Activated naive CD8-positive, alpha-beta T cell treated with anti-CD3 and anti-CD28 coated beads, Interleukin-2, amount 50 U/mL, for 16 hours (primary cell): ENCODE measurements at regions not wholly inside any gene's neighbourhood (a gene's known extent, or its start where the extent isn't known, plus 50 kb on each side); places are given as distances from the start of the nearest gene placed in this dataset.

Experiments
- DNase-seq: peaks from one replicate; pipeline ENCODE4 v3.0.0-alpha.2; 2020; ENCODE audit warnings: low read depth, low spot score

DNA sequence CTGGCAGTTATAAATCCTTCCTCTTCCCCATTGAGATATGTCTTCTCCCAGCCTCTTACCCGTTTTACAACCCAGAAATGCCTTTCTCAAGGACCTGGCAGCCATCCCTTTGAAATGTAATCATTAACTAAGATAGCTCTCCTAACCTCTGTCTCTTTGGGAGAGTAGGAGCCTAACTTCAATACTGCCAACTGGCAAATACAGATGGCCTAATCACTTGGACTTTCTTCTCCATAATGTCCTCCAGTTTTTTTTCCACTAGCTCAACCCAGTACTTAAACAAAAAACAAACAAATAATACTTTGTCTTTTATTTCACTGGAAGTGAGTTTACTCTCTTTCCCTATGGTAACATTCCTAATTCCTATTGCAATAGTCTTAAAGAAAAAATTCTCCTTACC is 1391.1 kb downstream of the SUCLG1 start:
- no peak for DNase-seq

DNA sequence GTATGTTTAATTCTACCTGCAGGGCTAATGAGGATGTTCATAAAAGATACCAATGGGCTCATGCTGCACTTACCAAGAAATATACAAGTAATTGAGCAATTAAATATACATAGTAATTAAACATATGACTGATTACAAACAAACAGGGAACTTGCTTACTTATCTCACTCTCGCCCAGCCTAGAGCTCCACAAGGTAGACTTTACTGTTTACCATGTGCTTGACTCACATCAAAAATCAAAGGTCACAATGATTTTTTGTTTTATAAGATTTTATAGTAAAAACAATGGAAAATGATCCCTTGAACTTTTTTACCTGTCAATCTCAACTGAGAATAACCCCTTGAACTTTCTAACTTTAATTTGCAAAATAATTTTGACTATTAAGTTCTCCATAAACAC is 1395.1 kb downstream of the SUCLG1 start:
- no peak for DNase-seq

DNA sequence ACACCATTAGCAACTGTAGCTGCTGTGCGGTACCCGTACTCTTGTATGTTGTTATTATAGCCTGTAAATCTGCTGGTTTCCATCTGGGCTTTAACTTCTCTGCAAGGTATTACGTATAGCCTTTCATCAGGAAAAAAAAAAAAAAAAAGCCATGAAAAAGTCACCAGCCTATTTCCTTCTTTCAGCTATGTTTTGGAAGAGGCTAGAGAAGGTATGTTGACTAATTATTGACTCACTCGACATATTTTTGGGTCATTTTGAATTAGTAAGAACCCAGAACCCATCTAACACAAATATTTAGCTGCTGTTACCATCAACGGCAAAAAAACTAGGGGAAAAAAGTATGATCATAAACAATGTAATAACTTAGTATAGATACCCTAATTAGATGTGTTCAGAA is 1395.6 kb downstream of the SUCLG1 start:
- DNase-seq, result no peak

DNA sequence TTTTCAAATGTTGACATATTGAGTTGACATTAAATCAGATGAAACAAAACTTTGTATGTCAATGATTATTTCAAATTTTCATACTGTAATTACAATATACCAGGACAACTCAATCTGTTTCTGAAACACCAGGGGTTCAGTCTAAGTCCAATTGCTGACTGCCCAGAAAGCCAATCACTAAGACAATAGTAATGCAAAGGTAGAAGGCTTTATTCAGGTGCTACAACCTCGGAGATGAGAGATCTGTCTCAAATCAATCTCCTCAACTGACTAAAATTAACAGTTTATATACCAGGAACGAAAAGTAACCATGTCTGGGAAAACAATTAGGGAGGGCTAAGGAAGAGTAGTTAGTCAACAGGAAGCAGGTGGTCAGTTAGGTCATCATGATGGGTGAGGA is 1400.4 kb downstream of the SUCLG1 start:
- DNase-seq, result no peak

DNA sequence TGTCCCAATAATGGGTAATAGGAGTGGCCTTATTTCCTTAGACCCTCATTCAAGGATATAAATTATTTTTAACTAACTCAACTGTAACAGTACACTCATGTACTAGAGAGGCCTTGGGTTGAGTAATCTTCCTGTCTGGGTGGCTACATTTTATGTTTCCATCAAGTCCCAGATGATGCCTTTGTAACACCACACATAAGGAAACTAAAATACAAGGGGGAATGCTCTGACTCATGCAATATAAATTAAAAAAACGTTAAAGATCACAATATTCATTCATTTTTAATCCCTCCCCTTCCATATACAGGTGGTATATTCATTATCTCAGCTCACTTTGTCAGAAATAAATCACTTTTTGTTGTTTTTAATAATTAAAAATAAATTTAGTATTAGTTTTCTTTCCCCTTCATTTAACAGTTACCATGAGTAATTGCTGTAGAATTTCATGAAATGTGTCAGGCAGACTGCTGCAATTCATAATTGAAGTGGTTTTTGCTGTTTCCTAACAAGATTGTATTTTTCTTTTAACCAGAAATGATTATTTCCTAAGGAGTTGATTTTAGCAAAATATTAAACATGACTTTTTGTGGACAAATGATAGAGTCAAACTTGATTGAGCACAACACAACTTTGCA is 1403.6 kb downstream of the SUCLG1 start:
- DNase-seq, result no peak

DNA sequence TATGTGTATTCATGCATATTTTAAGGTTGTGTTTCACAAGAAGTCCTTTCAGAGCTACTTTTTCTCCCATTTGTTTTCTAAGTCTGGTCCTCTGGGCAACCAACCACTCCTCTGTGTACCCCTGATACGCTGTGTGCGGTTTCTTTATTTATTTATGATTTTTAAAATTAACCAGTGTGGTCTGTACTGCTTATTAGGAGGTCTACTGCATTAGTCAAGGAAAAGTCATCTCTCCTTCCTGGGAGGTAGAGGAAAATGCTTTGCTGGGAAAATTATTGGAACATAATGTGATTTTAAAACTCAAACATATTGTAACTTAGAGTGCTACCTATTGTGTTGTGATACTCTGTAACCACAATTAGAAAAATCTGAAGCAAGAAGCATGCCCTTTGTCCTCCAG is 1404.3 kb downstream of the SUCLG1 start:
- no peak for DNase-seq

DNA sequence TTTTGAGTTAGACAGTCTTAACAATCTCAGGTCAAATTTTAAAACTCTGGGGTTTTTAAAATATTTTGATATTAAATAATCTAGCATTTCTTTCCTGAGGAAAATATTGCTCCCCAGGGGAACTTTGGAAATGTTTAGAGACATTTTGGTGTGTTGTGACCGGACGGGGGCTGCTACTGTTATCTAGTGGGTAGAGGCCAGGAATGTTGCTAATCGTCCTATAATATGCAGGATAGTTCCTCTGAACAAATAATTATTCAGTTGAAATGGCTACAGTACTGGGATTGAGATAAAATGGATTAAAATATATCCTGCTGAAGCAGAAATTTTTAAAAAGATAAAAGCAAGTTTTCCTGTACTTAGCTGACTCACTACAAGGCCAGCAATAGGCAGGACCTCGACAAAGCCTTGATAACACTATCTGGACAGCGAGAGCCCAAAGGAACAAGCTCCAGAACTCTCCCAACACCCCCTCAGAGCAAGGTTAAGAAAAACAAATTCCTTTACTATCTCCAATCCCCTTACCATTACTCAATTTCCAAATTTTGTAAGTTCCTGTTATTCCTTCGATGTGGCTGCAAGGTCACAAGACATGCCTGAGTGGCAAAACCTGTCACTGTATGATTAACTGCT is 1407.4 kb downstream of the SUCLG1 start:
- no peak for DNase-seq

DNA sequence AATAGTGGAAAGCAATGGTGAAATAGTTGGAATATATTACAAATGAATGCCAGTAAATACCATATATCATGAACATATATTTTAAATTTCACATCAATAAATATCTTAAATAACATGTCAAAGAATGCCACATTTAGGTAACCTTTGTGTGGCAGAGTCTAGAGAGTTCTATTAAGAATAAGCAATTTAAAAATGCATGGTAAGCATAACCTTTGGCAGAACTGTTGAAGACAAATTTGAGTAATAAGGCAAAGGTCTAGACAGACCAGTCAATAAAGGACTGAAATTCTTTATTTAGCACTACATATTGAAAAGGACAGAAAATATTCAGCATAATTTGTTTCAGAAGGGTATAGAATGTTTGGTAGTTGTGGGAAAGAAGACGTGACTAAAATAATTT is 1417.0 kb downstream of the SUCLG1 start:
- DNase-seq, result no peak

DNA sequence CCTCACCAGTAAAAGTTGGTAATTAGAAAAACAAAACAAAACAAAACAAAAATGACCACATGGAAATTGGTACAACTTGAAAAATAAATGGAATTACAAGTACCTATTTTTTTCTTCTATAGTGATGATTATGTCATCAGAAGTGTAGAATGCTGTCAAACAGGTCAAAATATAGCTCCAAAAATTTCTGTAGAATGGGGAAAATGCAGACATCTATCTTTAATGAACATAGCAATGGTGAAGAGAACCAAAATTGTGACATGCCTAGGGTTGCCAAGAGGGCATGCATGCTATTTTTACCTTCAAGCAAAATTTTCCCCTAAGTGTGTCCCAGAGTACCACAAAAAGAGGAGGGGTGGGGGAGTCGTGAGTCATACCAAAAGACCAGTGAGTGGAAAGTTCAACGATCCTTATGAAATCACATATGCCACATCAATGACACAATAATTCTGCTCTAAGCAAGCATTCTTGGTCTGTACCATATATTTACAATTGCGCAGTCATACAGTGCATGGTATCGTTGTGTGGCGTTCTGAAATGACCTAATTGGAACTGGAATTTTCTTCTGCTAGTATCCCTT is 1436.4 kb downstream of the SUCLG1 start:
- no peak for DNase-seq

DNA sequence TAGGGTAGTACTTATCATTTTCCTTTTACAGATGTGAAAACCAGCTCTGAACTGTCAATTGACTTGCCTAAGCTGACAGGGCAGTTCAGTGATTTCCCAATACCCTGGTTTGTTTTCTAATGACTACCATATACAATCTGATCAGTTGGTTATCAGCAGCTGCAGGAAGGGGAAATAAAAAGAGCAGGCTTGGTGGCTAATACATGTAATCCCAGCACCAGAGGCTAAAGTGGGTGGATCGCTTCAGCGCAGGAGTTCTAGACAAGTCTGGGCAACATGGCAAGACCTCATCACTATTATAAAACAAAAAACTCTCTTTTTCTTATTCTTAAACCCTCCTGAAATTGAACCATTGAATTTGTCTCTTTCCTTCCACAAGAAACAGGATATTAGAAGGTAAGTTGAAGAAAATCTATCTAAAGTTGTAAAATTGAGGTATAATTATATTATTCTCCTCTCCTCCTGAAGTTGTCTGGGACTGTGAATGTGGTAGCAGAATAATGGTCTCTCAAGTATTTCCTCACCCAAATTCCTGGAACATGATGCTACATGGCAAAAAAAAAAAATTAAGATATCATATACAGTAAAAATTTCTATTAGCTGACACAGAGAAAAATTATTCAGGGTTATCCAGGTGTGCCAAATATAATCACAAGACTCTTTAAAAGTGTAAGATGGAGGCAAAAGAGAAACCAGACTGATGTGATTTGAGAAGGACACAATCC is 1441.6 kb downstream of the SUCLG1 start:
- DNase-seq, result no peak

DNA sequence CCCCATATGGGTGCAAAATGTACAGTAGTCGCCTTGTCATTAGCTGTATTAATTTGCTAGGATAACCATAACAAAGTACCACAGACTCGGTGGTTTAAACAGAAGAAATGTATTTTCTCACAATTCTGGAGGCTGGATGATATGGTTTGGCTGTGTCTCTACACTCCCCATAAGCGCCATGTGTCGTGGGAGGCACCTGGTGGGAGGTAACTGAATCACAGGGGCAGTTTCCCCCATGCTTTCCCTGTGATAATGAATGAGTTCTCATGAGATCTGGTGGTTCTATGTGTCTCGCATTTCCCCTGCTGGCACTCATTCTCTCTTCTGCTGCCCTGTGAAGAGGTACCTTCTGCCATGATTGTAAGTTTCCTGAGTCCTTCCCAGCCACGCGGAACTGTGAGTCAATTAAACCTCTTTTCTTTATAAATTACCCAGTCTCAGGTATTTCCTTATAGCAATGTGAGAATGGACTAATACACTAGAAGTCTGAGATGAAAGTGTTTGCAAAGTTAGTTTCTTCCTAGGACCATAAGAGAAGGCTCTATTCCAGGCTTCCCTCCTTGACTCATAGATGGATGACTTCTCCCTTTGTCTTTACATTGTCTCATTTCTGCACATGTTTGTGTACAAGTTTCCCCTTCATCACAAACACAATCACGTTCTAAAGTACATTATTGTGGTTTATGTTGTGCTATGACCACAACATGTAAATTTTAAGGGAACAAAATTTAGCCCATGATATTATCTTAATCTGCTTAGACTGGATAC is 1442.6 kb downstream of the SUCLG1 start:
- DNase-seq, result no peak

DNA sequence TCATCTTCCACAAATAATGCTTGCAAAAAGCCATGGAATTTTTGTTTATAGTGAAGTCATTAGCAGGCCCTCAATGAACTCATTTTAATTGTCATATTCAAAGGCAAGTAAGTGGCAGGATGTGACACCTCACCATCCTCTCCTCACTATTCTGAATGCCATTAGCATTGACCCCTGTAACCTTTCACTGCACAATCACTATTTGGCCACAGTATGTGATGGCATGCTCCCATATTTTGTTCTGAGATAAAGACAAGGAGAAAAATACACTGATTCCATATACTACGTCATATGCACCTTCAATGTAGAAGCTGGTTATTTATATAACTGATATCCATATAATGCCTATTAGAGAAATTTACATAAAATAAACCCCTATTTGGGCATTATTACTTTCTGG is 1443.2 kb downstream of the SUCLG1 start:
- DNase-seq, result no peak

DNA sequence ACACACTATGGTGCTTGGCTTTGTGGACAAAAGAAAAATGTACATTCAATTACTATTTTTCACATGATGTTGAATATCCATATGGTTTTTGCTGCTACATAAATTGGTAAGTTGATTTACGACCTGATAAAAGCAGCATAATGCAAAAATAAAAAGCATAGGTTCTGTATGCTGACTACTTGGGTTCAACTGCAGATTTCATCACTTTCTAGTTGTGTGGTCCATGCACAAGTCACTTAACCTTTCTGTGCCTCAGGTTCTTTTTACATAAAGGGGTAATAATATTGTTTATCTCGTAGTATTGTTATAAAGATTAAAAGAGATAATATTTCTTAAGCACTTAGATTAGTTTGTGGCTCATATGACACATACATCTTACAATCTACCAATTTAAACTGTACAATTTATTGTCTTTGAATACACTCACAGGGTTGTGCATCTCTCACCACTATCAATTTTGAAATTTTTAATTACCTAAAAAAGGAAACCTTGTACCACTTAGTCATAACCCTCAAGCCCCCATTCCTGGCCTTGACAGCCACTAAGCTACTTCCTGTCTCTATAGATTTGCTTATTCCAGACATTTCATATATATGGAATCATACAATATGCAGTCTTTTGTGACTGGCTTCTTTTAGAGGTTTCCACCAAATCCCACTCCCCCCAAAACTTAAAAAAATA is 1443.9 kb downstream of the SUCLG1 start:
- DNase-seq, result no peak

DNA sequence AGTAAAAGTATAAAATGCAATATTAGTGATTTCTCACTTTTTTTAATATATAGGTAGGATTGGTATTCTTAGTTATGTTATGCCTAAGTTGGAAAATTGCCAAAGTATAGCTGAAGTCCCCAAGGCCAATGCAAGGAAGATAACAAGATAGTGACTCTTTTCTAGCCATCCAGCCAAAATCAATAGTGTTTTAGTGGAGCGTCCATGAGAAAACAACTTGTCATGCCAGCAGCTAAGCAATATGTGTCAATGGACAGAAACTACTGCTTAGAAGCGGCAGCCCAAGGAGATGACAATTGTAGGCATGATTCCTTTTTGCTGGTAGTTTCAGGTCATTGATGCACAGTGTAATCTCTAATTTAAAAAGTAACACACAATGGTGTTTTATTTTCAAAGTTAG is 1444.6 kb downstream of the SUCLG1 start:
- no peak for DNase-seq

DNA sequence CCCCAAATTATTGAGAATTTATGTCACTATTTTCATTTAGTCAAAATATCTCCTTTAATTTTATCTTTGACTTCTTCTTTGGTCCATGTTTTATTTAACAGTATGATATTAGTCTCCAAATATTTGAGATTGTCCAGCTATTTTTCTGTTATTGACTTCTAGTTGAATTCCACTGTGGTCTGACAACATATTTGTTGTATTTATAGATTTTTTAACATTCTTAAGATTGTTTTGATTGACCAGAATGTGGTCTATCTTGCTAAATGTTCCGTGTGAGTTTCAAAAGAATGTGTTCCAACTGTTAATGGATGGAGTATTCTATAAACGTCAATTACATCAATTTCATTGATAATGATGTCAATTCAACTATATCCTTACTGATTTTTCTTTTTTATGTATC is 1452.1 kb downstream of the SUCLG1 start:
- DNase-seq, result no peak

DNA sequence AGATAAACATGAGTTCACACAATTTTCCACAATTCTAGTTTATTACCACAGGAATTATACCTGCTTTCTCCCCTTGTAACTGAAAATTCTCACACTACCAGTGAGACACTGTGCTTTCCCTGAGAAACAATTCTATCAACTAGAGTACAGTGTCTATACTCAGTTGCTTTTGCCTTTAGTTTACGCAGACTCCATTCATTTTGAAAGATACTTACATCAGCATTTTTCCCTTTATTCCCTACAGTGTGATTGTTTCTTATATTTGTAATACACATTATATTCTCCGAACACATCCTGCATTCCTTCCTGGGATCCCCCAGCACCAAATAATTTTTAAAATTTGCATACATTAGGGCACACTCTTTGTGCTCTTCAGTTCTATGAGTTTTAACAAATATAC is 1455.5 kb downstream of the SUCLG1 start:
- DNase-seq, result no peak

DNA sequence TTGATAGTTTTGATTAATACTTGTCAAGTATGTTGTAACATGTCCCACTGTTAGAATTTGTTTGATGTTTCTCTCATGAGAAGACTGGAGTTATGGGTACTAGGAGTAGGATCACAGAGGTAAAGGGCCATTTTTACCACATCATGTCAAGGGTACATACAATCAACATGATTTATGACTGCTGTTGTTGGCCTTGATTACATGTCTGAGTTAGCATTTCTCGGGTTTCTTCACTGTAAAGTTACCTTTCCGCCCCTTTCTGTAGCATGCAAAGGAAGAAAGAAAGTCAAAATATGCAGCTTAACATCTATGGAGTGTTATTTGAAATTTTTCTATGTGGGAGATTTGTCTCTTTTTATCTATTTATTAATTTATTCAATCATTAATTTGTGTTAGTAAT is 1456.4 kb downstream of the SUCLG1 start:
- DNase-seq, result no peak

DNA sequence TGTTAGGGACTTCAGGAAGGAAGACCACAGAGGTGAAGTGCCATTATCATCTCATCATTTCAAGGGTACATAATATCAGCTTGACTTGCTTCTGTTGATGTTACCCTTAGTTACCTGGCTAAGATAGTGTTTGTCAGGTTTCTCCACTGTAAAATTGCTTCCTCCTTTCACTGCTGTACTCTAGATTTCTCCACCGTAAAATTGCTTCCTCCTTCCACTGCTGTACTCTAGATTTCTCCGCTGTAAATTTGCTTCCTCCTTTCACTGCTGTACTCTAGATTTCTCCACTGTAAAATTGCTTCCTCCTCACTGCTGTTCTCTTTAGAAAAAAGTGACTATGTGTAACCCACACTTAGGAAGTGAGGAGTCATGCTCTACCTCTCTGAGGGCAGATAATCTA is 1460.3 kb downstream of the SUCLG1 start:
- DNase-seq, result no peak

DNA sequence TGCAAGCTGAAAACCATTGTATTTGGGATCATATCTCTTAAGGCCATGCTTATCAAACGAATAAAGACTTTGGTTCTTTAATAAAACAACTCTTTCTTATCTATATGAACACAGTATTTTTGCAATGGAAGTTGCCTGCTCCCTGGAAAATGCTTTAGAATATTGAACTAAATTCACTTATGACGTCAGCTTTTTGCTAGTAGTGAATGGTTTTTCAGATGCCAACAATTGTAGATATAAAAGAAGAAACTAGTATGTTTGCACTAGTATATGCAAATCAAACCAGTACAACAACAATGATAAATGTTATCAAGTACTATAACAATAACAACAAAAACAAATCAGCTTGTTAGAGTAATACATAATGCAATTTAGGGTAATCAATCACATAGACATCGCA is 1462.9 kb downstream of the SUCLG1 start:
- DNase-seq, result no peak

DNA sequence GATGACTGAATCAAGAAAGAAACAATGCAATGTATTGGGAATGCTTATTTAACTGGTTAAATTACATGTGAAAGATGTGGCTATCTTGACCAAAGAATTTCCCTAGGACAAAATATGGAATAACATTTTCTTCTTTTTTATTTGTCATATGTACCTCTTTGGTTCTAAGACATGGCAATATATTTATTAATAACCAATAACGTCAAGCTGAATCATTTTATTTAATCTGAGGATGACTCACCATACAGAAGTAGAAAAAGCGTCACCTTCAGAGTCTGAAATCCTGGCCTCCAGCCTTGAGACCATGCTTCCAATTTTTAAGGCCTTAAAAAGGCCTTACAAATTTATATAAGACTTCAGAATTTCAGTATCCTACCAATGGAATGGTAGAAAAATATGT is 1464.9 kb downstream of the SUCLG1 start:
- no peak for DNase-seq

DNA sequence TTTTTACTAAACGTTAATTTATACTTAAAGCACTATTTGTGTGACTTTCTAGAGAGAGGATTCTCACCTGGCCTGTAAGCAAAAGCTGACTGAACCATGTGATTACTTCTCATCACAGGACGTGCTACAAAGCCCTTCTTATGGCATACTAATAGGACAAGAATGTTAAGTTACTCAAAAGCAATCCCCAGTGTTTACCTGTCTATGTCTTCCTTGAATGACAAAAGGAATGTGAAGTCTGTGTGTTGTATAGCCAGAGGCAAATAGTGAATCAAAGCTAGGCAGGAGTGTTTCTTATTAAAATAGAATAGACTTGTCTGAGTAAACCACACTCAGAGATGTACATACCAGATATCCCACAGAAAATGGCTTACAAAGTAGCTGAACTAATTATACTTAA is 1465.5 kb downstream of the SUCLG1 start:
- no peak for DNase-seq

DNA sequence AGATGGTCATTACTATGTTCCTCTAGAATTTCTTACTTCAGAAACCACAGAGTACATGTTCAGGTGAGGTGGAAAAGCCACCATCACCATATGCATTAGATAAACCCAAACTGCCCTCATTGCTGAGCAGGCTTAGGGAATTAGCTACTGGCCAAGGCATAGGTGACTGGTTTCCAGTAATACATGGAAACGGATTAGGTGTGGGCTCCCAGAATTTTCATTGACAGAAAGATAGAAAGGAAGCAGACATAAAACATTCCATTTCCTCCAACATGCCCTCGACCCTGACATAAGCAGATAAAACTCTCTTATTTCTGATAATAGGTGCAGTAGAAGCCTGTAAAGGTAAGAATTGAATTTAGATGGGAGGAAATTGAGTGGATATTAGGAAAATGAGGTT is 1466.1 kb downstream of the SUCLG1 start:
- DNase-seq, result no peak
